ENCODE measurements at regions not wholly inside any gene's neighbourhood (a gene's known extent, or its start where the extent isn't known, plus 50 kb on each side); places are given as distances from the start of the nearest gene placed in this dataset.

- no peak overlapping the region for H3K27ac ChIP-seq
- POLR2A ChIA-PET (ENCODE audit: low non-redundant PET), result no interaction called here
- TF ChIP-seq CTCF (conservative IDR thresholded peaks at IDR 0.05; ENCODE audit: low read depth), result no peak
- no peak for DNase-seq (ENCODE audit: low spot score)
- CTCF ChIA-PET, result interaction anchor here (0.6 kb wide), 1 partner anchor 15 kb away, joined by 4 read pairs; no protein-coding TSS in a partner anchor
Observed at GRCh38 chr6:118397671-118398465, 150.2 kb upstream of the PLN start.

- DNase-seq (ENCODE audit: low spot score), result no peak
- ChIA-PET POLR2A (ENCODE audit: low non-redundant PET) (no interaction called here), CTCF (interaction anchor here (0.7 kb wide), 1 partner anchor 35 kb away, joined by 3 read pairs; no protein-coding TSS in a partner anchor)
- H3K27ac ChIP-seq, result no peak overlapping the region
- TF ChIP-seq CTCF (conservative IDR thresholded peaks at IDR 0.05; ENCODE audit: low read depth), result no peak
Observed at GRCh38 chr6:118400098-118400497, 148.0 kb upstream of the PLN start.

- no peak overlapping the region for H3K27ac ChIP-seq
- no peak for DNase-seq (ENCODE audit: low spot score)
- CTCF ChIA-PET, result interaction anchor here (0.7 kb wide), 1 partner anchor 35 kb away, joined by 3 read pairs; no protein-coding TSS in a partner anchor
- no peak for TF ChIP-seq CTCF (conservative IDR thresholded peaks at IDR 0.05; ENCODE audit: low read depth)
- POLR2A ChIA-PET (ENCODE audit: low non-redundant PET), result no interaction called here
Observed at GRCh38 chr6:118400582-118400981, 147.5 kb upstream of the PLN start.

GRCh38 chr6:118401325-118401975 is 146.6 kb upstream of the PLN start:
- POLR2A ChIA-PET (ENCODE audit: low non-redundant PET), result no interaction called here
- CTCF ChIA-PET, result interaction anchor here (0.7 kb wide), 1 partner anchor 301 kb away, joined by 4 read pairs; no protein-coding TSS in a partner anchor
- DNase-seq (ENCODE audit: low spot score), result no peak

GRCh38 chr6:118403036-118403435 is 145.1 kb upstream of the PLN start:
- POLR2A ChIA-PET (ENCODE audit: low non-redundant PET), result no interaction called here
- DNase-seq (ENCODE audit: low spot score), result no peak
- CTCF ChIA-PET, result no interaction called here
- TF ChIP-seq CTCF (conservative IDR thresholded peaks at IDR 0.05; ENCODE audit: low read depth), result no peak
- H3K27ac ChIP-seq, result no peak overlapping the region

More at GRCh38 chr6:118401325-118401975, 146.6 kb upstream of the PLN start:
- H3K27ac ChIP-seq, result no peak overlapping the region
- TF ChIP-seq CTCF (conservative IDR thresholded peaks at IDR 0.05; ENCODE audit: low read depth), result no peak

GRCh38 chr6:118408863-118409262 is 139.2 kb upstream of the PLN start:
- ChIA-PET POLR2A (ENCODE audit: low non-redundant PET) (no interaction called here), CTCF (no interaction called here)
- no peak for DNase-seq (ENCODE audit: low spot score)
- TF ChIP-seq CTCF (conservative IDR thresholded peaks at IDR 0.05; ENCODE audit: low read depth), result no peak
- H3K27ac ChIP-seq, result no peak overlapping the region
